Mammary epithelial cell (primary cell): ENCODE measurements at regions not wholly inside any gene's neighbourhood (a gene's known extent, or its start where the extent isn't known, plus 50 kb on each side); places are given as distances from the start of the nearest gene placed in this dataset.

Experiments used
- CTCF ChIP-seq, 2 donors: IDR thresholded peaks in 1 of 2; conservative IDR thresholded peaks in 1 of 2; 2 replicates each; pipeline ENCODE4 v1.5.1; 2011 to 2012; ENCODE audit warnings: inconsistent platforms in 2 of 2, low read length in 2 of 2, mild to moderate bottlenecking in 2 of 2, control low read depth in 1 of 2, low read depth in 1 of 2; ENCODE audit not compliant: insufficient read depth in 1 of 2; ENCODE audit errors: extremely low read depth in 1 of 2
- EZH2 ChIP-seq: IDR thresholded peaks from 2 replicates; pipeline ENCODE4 v1.6.1; 2012; ENCODE audit warnings: low read length, inconsistent platforms, borderline replicate concordance

- TF ChIP-seq CTCF (conservative IDR thresholded peaks at IDR 0.05 in 1 of 2, IDR thresholded peaks at IDR 0.05 in 1 of 2; ENCODE audit: extremely low read depth in 1 of 2, insufficient read depth in 1 of 2, low read depth in 1 of 2, low read length in 2 of 2), result no peak
- no peak for TF ChIP-seq EZH2
Observed at GRCh38 chr10:4687397-4687796, 138.6 kb upstream of the AKR1E2 start.
